ENCODE measurements at regions not wholly inside any gene's neighbourhood (a gene's known extent, or its start where the extent isn't known, plus 50 kb on each side); places are given as distances from the start of the nearest gene placed in this dataset.

DNA sequence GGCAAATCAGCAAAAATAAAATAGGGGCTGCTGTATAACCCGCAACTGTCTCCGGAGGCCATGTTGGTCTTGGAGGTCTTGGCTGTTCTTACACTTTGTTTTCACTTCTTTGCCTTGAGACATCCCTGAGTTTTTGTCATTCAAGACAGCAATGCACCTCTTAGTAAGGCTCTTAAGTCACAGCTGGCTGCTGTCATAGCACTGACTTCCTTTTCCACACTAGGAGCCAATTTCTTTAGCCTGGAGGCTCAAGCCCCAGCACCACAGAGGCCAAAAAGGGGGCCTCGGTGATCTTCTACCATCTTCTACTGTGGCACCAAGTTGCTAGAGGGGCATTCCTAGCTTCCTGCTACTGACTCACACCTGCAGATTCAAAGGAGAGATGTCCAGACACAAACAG lies 536.3 kb downstream of the CDH26 start:
- Histone ChIP-seq H4K91ac (ENCODE audit: low read depth, low read length) (no peak overlapping the region), H3K27me3 (ENCODE audit: insufficient read depth, low read length) (no peaks in the 10 kb centered on the region), H2BK5ac (ENCODE audit: low read depth, low read length, poor library complexity) (no peak overlapping the region), H3K4me2 (ENCODE audit: low read length) (no peak overlapping the region), H3K79me1 (ENCODE audit: low read length) (no peaks in the 10 kb centered on the region), H2AK5ac (ENCODE audit: low read length) (no peak overlapping the region), H4K8ac (ENCODE audit: low read depth, low read length) (no peak overlapping the region), H3K9me3 (ENCODE audit: insufficient read depth, low read depth, low read length) (no peaks in the 10 kb centered on the region), H3K18ac (ENCODE audit: low read length) (no peak overlapping the region), H4K12ac (ENCODE audit: low read depth, low read length) (no peak overlapping the region), H3K23ac (ENCODE audit: low read length) (no peak overlapping the region), H3K4ac (ENCODE audit: low read depth, low read length) (no peak overlapping the region), H3K79me2 (ENCODE audit: control insufficient read depth, insufficient read depth, low read length, poor library complexity) (no peaks in the 10 kb centered on the region), H3K27ac (ENCODE audit: low read depth, low read length) (no peak overlapping the region), H3K4me1 (ENCODE audit: control insufficient read depth in 1 of 2, insufficient read depth in 2 of 2, low read length in 2 of 2) (peaks cover 0 to 2% of the 10 kb centered on the region in 2 experiments), H2BK120ac (ENCODE audit: insufficient read depth, low read length, poor library complexity) (no peak overlapping the region), H3K14ac (ENCODE audit: low read length) (no peak overlapping the region), H2AFZ (ENCODE audit: insufficient read depth, low read length, poor library complexity) (no peak overlapping the region), H3K36me3 (ENCODE audit: control insufficient read depth in 1 of 2, insufficient read depth in 2 of 2, low read length in 2 of 2) (no peaks in the 10 kb centered on the region), H2BK12ac (ENCODE audit: low read length) (no peak overlapping the region), H3K4me3 (ENCODE audit: low read depth, low read length) (no peak overlapping the region), H3K9ac (ENCODE audit: low read length) (no peak overlapping the region)
- DNase-seq = no peak
- no CpG with 5 or more reads among the region's 3 CpGs for WGBS (ENCODE audit: extremely low coverage, insufficient coverage, insufficient read length)

DNA sequence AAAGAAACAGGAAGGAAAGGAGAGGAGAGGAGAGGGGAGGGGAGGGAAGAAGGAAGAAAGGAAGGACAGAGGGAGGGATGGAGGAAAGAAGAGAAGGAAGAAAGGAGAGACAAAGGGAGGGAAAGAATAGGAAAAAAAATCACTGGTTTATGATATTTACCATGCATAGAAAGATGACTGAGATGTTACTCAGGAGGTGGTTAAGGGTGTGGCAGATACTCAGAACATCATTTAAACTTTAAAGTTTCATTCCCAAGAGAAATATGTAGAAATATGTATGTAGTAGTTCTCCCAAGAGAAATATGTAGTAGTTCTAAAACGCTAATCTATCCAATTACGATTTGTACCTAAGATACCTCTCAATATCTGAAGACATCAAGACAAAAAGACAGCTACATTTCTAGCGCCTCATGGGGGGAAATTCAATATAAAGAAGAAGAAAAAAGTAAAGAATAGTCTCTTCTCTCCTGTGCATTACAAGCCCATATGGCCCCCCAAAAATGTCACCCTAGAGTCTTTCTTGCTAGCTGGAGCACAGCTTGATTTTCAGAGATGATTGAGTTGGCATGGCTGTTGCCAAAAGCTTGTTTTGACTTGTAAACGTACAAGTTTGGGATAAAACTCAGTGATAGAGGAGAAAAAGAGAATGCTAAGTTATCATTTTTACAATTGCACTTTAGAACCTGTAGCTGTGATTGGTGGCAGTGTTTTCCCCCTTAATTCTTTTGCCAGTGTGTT lies 539.2 kb downstream of the CDH26 start:
- H3K9me3 ChIP-seq (ENCODE audit: insufficient read depth, low read depth, low read length) = no peaks in the 10 kb centered on the region
- H3K23ac ChIP-seq (ENCODE audit: low read length) = no peak overlapping the region
- H3K4me1 ChIP-seq (ENCODE audit: control insufficient read depth in 1 of 2, insufficient read depth in 2 of 2, low read length in 2 of 2) = peaks cover 0 to 2% of the 10 kb centered on the region in 2 experiments
- H3K9ac ChIP-seq (ENCODE audit: low read length) = no peak overlapping the region
- H3K4ac ChIP-seq (ENCODE audit: low read depth, low read length) = no peak overlapping the region
- H2AFZ ChIP-seq (ENCODE audit: insufficient read depth, low read length, poor library complexity) = no peak overlapping the region
- WGBS (ENCODE audit: extremely low coverage, insufficient coverage, insufficient read length) = no CpG with 5 or more reads among the region's 4 CpGs
- H3K27me3 ChIP-seq (ENCODE audit: insufficient read depth, low read length) = no peaks in the 10 kb centered on the region
- H2BK120ac ChIP-seq (ENCODE audit: insufficient read depth, low read length, poor library complexity) = no peak overlapping the region
- no peak overlapping the region for H2BK5ac ChIP-seq (ENCODE audit: low read depth, low read length, poor library complexity)
- H3K79me1 ChIP-seq (ENCODE audit: low read length) = no peaks in the 10 kb centered on the region
- no peak overlapping the region for H3K4me2 ChIP-seq (ENCODE audit: low read length)
- no peak overlapping the region for H3K4me3 ChIP-seq (ENCODE audit: low read depth, low read length)
- no peak for DNase-seq
- no peak overlapping the region for H2BK12ac ChIP-seq (ENCODE audit: low read length)
- H3K36me3 ChIP-seq (ENCODE audit: control insufficient read depth in 1 of 2, insufficient read depth in 2 of 2, low read length in 2 of 2) = no peaks in the 10 kb centered on the region
- H3K14ac ChIP-seq (ENCODE audit: low read length) = no peak overlapping the region
- H4K91ac ChIP-seq (ENCODE audit: low read depth, low read length) = no peak overlapping the region
- H2AK5ac ChIP-seq (ENCODE audit: low read length) = no peak overlapping the region
- H4K12ac ChIP-seq (ENCODE audit: low read depth, low read length) = no peak overlapping the region
- H4K8ac ChIP-seq (ENCODE audit: low read depth, low read length) = no peak overlapping the region
- no peak overlapping the region for H3K27ac ChIP-seq (ENCODE audit: low read depth, low read length)
- H3K18ac ChIP-seq (ENCODE audit: low read length) = no peak overlapping the region
- no peaks in the 10 kb centered on the region for H3K79me2 ChIP-seq (ENCODE audit: control insufficient read depth, insufficient read depth, low read length, poor library complexity)

DNA sequence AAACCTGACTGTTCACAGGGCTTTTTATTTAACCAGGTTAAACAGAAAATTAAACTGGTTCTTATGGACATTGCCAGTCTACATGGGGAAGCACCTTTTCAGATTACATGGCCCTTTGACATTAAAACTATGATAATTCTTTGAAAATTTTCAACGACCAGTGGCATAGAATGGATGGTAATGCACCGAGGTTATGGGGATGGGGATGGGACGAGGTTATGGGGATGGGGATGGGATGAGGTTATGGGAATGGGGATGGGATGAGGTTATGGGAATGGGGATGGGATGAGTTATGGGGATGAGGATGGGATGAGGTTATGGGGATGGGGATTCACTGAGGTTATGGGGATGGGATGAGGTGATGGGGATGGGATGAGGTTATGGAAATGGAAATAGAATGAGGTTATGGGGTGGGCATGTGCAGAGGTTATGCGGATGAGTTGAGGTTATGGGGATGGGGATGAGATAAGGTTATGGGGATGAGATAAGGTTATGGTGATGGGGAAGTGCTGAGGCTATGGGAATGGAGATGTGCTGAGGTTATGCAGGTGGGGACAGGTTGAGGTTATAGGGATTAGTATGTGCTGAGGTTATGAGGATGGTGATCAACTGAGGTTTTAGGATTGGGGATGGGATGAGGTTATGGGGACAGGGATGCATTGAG lies 541.9 kb downstream of the CDH26 start:
- H3K79me1 ChIP-seq (ENCODE audit: low read length) = no peaks in the 10 kb centered on the region
- H3K79me2 ChIP-seq (ENCODE audit: control insufficient read depth, insufficient read depth, low read length, poor library complexity) = no peaks in the 10 kb centered on the region
- no peaks in the 10 kb centered on the region for H3K27me3 ChIP-seq (ENCODE audit: insufficient read depth, low read length)
- H2BK12ac ChIP-seq (ENCODE audit: low read length) = no peak overlapping the region
- H3K18ac ChIP-seq (ENCODE audit: low read length) = no peak overlapping the region
- no peak overlapping the region for H3K4me2 ChIP-seq (ENCODE audit: low read length)
- H4K12ac ChIP-seq (ENCODE audit: low read depth, low read length) = no peak overlapping the region
- H3K36me3 ChIP-seq (ENCODE audit: control insufficient read depth in 1 of 2, insufficient read depth in 2 of 2, low read length in 2 of 2) = no peaks in the 10 kb centered on the region
- no peak overlapping the region for H3K9ac ChIP-seq (ENCODE audit: low read length)
- no peak overlapping the region for H2BK120ac ChIP-seq (ENCODE audit: insufficient read depth, low read length, poor library complexity)
- no peak overlapping the region for H3K23ac ChIP-seq (ENCODE audit: low read length)
- no peak overlapping the region for H3K4ac ChIP-seq (ENCODE audit: low read depth, low read length)
- no peak overlapping the region for H3K14ac ChIP-seq (ENCODE audit: low read length)
- no peak overlapping the region for H2AFZ ChIP-seq (ENCODE audit: insufficient read depth, low read length, poor library complexity)
- WGBS (ENCODE audit: extremely low coverage, insufficient coverage, insufficient read length) = 100% methylated on average over 3 of the region's 4 CpGs
- H3K27ac ChIP-seq (ENCODE audit: low read depth, low read length) = no peak overlapping the region
- no peak for DNase-seq
- H2BK5ac ChIP-seq (ENCODE audit: low read depth, low read length, poor library complexity) = no peak overlapping the region
- H4K8ac ChIP-seq (ENCODE audit: low read depth, low read length) = no peak overlapping the region
- H3K9me3 ChIP-seq (ENCODE audit: insufficient read depth, low read depth, low read length) = no peaks in the 10 kb centered on the region
- H4K91ac ChIP-seq (ENCODE audit: low read depth, low read length) = no peak overlapping the region
- no peaks in the 10 kb centered on the region for H3K4me1 ChIP-seq (ENCODE audit: control insufficient read depth in 1 of 2, insufficient read depth in 2 of 2, low read length in 2 of 2)
- no peak overlapping the region for H2AK5ac ChIP-seq (ENCODE audit: low read length)
- no peak overlapping the region for H3K4me3 ChIP-seq (ENCODE audit: low read depth, low read length)

DNA sequence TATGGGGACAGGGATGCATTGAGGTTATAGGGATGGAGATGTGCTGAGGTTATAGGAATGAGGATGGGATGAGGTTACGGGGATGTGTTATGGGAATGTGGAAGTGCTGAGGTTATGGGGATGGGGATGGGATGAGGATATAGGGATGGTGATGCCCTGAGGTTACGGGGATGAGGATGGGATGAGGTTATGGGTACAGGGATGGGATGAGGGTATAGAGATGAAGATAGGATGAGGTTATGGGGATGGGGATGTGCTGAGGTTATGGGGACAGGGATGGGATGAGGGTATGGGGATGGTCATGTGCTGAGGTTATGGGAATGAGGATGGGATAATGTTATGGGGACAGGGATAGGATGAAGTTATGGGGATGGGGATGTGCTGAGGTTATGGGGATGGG lies 542.8 kb downstream of the CDH26 start:
- Histone ChIP-seq H2BK12ac (ENCODE audit: low read length) (no peak overlapping the region), H4K91ac (ENCODE audit: low read depth, low read length) (no peak overlapping the region), H2AK5ac (ENCODE audit: low read length) (no peak overlapping the region), H3K23ac (ENCODE audit: low read length) (no peak overlapping the region), H3K27me3 (ENCODE audit: insufficient read depth, low read length) (no peaks in the 10 kb centered on the region), H3K79me1 (ENCODE audit: low read length) (no peaks in the 10 kb centered on the region), H3K4me1 (ENCODE audit: control insufficient read depth in 1 of 2, insufficient read depth in 2 of 2, low read length in 2 of 2) (no peaks in the 10 kb centered on the region), H3K9me3 (ENCODE audit: insufficient read depth, low read depth, low read length) (no peaks in the 10 kb centered on the region), H3K9ac (ENCODE audit: low read length) (no peak overlapping the region), H2BK120ac (ENCODE audit: insufficient read depth, low read length, poor library complexity) (no peak overlapping the region), H4K8ac (ENCODE audit: low read depth, low read length) (no peak overlapping the region), H4K12ac (ENCODE audit: low read depth, low read length) (no peak overlapping the region), H3K4me3 (ENCODE audit: low read depth, low read length) (no peak overlapping the region), H2AFZ (ENCODE audit: insufficient read depth, low read length, poor library complexity) (no peak overlapping the region), H2BK5ac (ENCODE audit: low read depth, low read length, poor library complexity) (no peak overlapping the region), H3K27ac (ENCODE audit: low read depth, low read length) (no peak overlapping the region), H3K18ac (ENCODE audit: low read length) (no peak overlapping the region), H3K14ac (ENCODE audit: low read length) (no peak overlapping the region), H3K36me3 (ENCODE audit: control insufficient read depth in 1 of 2, insufficient read depth in 2 of 2, low read length in 2 of 2) (no peaks in the 10 kb centered on the region), H3K4me2 (ENCODE audit: low read length) (no peak overlapping the region), H3K4ac (ENCODE audit: low read depth, low read length) (no peak overlapping the region), H3K79me2 (ENCODE audit: control insufficient read depth, insufficient read depth, low read length, poor library complexity) (no peaks in the 10 kb centered on the region)
- 100% methylated on average over 2 of the region's 2 CpGs for WGBS (ENCODE audit: extremely low coverage, insufficient coverage, insufficient read length)
- DNase-seq = no peak
